ENCODE measurements at regions not wholly inside any gene's neighbourhood (a gene's known extent, or its start where the extent isn't known, plus 50 kb on each side); places are given as distances from the start of the nearest gene placed in this dataset.

- no peak overlapping the region for H2BK120ac ChIP-seq (ENCODE audit: low read depth, low read length)
- no peak overlapping the region for H4K5ac ChIP-seq (ENCODE audit: low read depth, low read length)
- in situ Hi-C loops (cut with MboI; ENCODE audit: low sequenced_read_pairs) = loop anchor here (25.0 kb wide), 1 partner anchor 887 kb away; the partner anchor contains the start of gene NXPH2
- no peak overlapping the region for H3K9ac ChIP-seq (ENCODE audit: low read depth, low read length)
- BruUV-seq (replicated peaks) = no TSS peak
- TF ChIP-seq RFX5 (IDR thresholded peaks at IDR 0.05; ENCODE audit: low read depth, low read length) (no peak), MAFK (IDR thresholded peaks at IDR 0.05; ENCODE audit: low read depth, low read length) (no peak), CHD1 (IDR thresholded peaks at IDR 0.05; ENCODE audit: low read depth, low read length) (no peak), FOS (IDR thresholded peaks at IDR 0.05; ENCODE audit: low read depth, low read length) (no peak)
- TF ChIP-seq, protein P1, sequence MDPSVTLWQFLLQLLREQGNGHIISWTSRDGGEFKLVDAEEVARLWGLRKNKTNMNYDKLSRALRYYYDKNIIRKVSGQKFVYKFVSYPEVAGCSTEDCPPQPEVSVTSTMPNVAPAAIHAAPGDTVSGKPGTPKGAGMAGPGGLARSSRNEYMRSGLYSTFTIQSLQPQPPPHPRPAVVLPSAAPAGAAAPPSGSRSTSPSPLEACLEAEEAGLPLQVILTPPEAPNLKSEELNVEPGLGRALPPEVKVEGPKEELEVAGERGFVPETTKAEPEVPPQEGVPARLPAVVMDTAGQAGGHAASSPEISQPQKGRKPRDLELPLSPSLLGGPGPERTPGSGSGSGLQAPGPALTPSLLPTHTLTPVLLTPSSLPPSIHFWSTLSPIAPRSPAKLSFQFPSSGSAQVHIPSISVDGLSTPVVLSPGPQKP (IDR thresholded peaks at IDR 0.05; ENCODE audit: borderline replicate concordance, low read depth, low read length) = no peak
- H3K27me3 ChIP-seq (ENCODE audit: control insufficient read depth, insufficient read depth, low read length) = no peaks in the 10 kb centered on the region; the same call in 1 of the 2 replicates
- no peak overlapping the region for H2AFZ ChIP-seq (replicated peaks; ENCODE audit: low read length, poor library complexity)
- ChIA-PET POLR2A (ENCODE audit: unreplicated experiment) (no interaction called here), CTCF (no interaction called here)
- ATAC-seq (ENCODE audit: low read depth) = no peak
- no CpG with 5 or more reads among the region's 4 CpGs for WGBS, 2 experiments (ENCODE audit: extremely low coverage in 2 of 2, insufficient read length in 1 of 2)
- no peak overlapping the region for H3K27ac ChIP-seq (ENCODE audit: insufficient read depth, low read length)
- no peak overlapping the region for H3K18ac ChIP-seq (ENCODE audit: low read depth, low read length)
- no peak overlapping the region for H3K56ac ChIP-seq (ENCODE audit: extremely low read depth, insufficient read depth, low read length)
- H2AK9ac ChIP-seq (replicated peaks; ENCODE audit: low read depth, low read length, poor library complexity) = no peak overlapping the region
- H3K14ac ChIP-seq (replicated peaks; ENCODE audit: low read depth, low read length) = no peak overlapping the region
- H3K36me3 ChIP-seq (ENCODE audit: control insufficient read depth, insufficient read depth, low read length) = no peaks in the 10 kb centered on the region
- no peak for DNase-seq
- no peak overlapping the region for H4K91ac ChIP-seq (ENCODE audit: insufficient read depth, low read depth, low read length)
- no peak overlapping the region for H2BK15ac ChIP-seq (ENCODE audit: low read depth, low read length)
- H3K9me1 ChIP-seq (ENCODE audit: insufficient read depth, low read length) = no peaks in the 10 kb centered on the region
- no peak overlapping the region for H3K4me3 ChIP-seq (ENCODE audit: insufficient read depth, low read depth, low read length)
- no peak overlapping the region for H3K4me2 ChIP-seq (ENCODE audit: low read depth, low read length)
- H4K8ac ChIP-seq (ENCODE audit: low read depth in 2 of 2, low read length in 2 of 2) = no peak overlapping the region
- H3K79me1 ChIP-seq (ENCODE audit: low read depth in 1 of 2, low read length in 2 of 2) = no peaks in the 10 kb centered on the region
- intact Hi-C loops (cut with micrococcal nuclease) = no loop called here
- no peak overlapping the region for H2BK20ac ChIP-seq (ENCODE audit: low read depth, low read length)
- H3K23ac ChIP-seq (ENCODE audit: low read depth, low read length) = no peak overlapping the region
- no peaks in the 10 kb centered on the region for H3K4me1 ChIP-seq (ENCODE audit: control insufficient read depth, insufficient read depth, low read length)
- no peak overlapping the region for H2BK5ac ChIP-seq (ENCODE audit: low read depth, low read length, poor library complexity, severe bottlenecking)
- no peak overlapping the region for H2AK5ac ChIP-seq (ENCODE audit: low read depth, low read length)
- H3K4ac ChIP-seq (ENCODE audit: low read depth, low read length) = no peak overlapping the region
- H4K20me1 ChIP-seq (ENCODE audit: insufficient read depth, low read length) = no peaks in the 10 kb centered on the region
- dilution Hi-C loops (cut with HindIII; ENCODE audit: low sequenced_read_pairs, unreplicated experiment) = no loop called here
- no peaks in the 10 kb centered on the region for H3K9me3 ChIP-seq (ENCODE audit: control insufficient read depth, insufficient read depth, low read length)
These were observed 63.7 kb upstream of the HNMT start for GRCh38 chr2:137900421-137901141.

All from IMR-90 (cell line).